ENCODE measurements at regions not wholly inside any gene's neighbourhood (a gene's known extent, or its start where the extent isn't known, plus 50 kb on each side); places are given as distances from the start of the nearest gene placed in this dataset.
A peak's percentile ranks its signal among the peaks of the same experiment; 100 is the strongest.

DNA sequence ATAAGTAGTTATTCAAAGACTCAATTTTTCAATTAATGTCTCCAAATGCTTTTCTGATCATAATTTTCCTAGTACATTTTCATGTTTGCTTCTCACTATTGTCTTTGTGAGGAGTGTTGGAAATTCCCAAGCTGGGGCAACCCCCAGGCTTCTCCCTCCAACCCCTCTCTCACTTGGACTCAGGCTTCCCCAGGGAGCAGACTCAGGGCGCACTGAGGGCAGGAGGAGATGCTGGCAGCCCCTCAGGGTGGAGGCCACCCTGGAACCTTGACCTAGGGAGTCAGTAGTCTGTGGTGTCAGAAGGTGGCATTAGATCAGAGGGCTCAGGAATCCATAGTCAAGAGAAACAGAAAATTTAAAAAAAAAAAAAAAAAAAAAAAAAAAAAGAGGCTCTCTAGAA, 86.5 kb upstream of the IRS2 start:
- H3K9me3 Mint-ChIP-seq (ENCODE audit: unreplicated experiment): no peaks in the 10 kb centered on the region
- H3K4me1 Mint-ChIP-seq (ENCODE audit: insufficient read depth, unreplicated experiment): peaks cover 13% of the 10 kb centered on the region
- H3K27me3 Mint-ChIP-seq (ENCODE audit: insufficient read depth, unreplicated experiment): no peaks in the 10 kb centered on the region
- ChIA-PET CTCF (no interaction called here), POLR2A (interaction anchor here (0.6 kb wide), 2 partner anchors 9 to 327 kb away, joined by 3 read pairs; no protein-coding TSS in a partner anchor)
- no peak for DNase-seq (ENCODE audit: unreplicated experiment)
- no peak for TF ChIP-seq CTCF (IDR thresholded peaks at IDR 0.05; ENCODE audit: unreplicated experiment)
- intact Hi-C loops (cut with micrococcal nuclease): no loop called here
- no peak overlapping the region for H3K27ac Mint-ChIP-seq (ENCODE audit: low read depth, unreplicated experiment)
- BruUV-seq (replicated peaks): no TSS peak
- no peak overlapping the region for H3K4me3 Mint-ChIP-seq (ENCODE audit: unreplicated experiment)
- no peaks in the 10 kb centered on the region for H3K36me3 Mint-ChIP-seq (ENCODE audit: insufficient read depth, unreplicated experiment)

GRCh38 chr13:109870696-109871370, 84.5 kb upstream of the IRS2 start:
- no peaks in the 10 kb centered on the region for H3K9me3 Mint-ChIP-seq (ENCODE audit: unreplicated experiment)
- H3K36me3 Mint-ChIP-seq (ENCODE audit: insufficient read depth, unreplicated experiment): peaks cover 7% of the 10 kb centered on the region
- H3K4me3 Mint-ChIP-seq (ENCODE audit: unreplicated experiment): no peak overlapping the region
- POLR2A ChIA-PET: interaction anchor here (1.0 to 1.6 kb wide), 3 partner anchors 9 to 19 kb away, joined by 3 to 6 read pairs (median 3); no protein-coding TSS in a partner anchor
- no peaks in the 10 kb centered on the region for H3K27me3 Mint-ChIP-seq (ENCODE audit: insufficient read depth, unreplicated experiment)
- DNase-seq (ENCODE audit: unreplicated experiment): peak; percentile 58
- CTCF ChIA-PET: interaction anchor here (1.1 to 1.7 kb wide), 2 partner anchors 10 to 236 kb away, joined by 5 read pairs; no protein-coding TSS in a partner anchor
- no peak for TF ChIP-seq CTCF (IDR thresholded peaks at IDR 0.05; ENCODE audit: unreplicated experiment)
- no peak overlapping the region for H3K27ac Mint-ChIP-seq (ENCODE audit: low read depth, unreplicated experiment)
- intact Hi-C loops (cut with micrococcal nuclease): no loop called here
- H3K4me1 Mint-ChIP-seq (ENCODE audit: insufficient read depth, unreplicated experiment): peaks cover 13% of the 10 kb centered on the region
- BruUV-seq (replicated peaks): no TSS peak

DNA sequence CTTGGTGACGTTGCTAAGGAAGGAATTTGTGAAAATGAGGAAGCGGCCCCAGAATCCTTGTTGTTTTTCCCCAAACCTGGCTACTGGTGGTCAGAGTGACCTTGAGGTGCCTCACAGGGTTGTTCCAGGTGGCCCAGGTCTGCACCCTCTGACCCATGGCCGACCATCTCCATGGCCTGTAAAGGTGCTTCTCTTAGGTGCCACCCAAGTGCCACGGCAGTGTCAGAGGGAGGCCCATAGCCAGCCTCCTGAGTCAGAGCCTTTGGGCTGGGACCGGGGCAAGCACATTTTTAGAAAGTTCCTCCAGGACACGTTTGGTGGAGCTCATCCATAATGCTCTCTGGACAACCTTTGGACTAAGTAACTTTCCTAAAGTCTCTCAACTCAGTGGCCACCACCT, 83.9 kb upstream of the IRS2 start:
- Mint-ChIP-seq H3K36me3 (ENCODE audit: insufficient read depth, unreplicated experiment) (peaks cover 7% of the 10 kb centered on the region), H3K4me1 (ENCODE audit: insufficient read depth, unreplicated experiment) (peaks cover 9% of the 10 kb centered on the region), H3K27me3 (ENCODE audit: insufficient read depth, unreplicated experiment) (no peaks in the 10 kb centered on the region), H3K9me3 (ENCODE audit: unreplicated experiment) (no peaks in the 10 kb centered on the region), H3K4me3 (ENCODE audit: unreplicated experiment) (no peak overlapping the region), H3K27ac (ENCODE audit: low read depth, unreplicated experiment) (no peak overlapping the region)
- POLR2A ChIA-PET: interaction anchor here (1.0 to 1.6 kb wide), 2 partner anchors 12 to 19 kb away, joined by 3 to 6 read pairs; no protein-coding TSS in a partner anchor
- BruUV-seq (replicated peaks): no TSS peak
- CTCF ChIA-PET: interaction anchor here (1.1 to 1.7 kb wide), 2 partner anchors 9 to 237 kb away, joined by 5 read pairs; no protein-coding TSS in a partner anchor
- no peak for TF ChIP-seq CTCF (IDR thresholded peaks at IDR 0.05; ENCODE audit: unreplicated experiment)
- no peak for DNase-seq (ENCODE audit: unreplicated experiment)
- intact Hi-C loops (cut with micrococcal nuclease): no loop called here

DNA sequence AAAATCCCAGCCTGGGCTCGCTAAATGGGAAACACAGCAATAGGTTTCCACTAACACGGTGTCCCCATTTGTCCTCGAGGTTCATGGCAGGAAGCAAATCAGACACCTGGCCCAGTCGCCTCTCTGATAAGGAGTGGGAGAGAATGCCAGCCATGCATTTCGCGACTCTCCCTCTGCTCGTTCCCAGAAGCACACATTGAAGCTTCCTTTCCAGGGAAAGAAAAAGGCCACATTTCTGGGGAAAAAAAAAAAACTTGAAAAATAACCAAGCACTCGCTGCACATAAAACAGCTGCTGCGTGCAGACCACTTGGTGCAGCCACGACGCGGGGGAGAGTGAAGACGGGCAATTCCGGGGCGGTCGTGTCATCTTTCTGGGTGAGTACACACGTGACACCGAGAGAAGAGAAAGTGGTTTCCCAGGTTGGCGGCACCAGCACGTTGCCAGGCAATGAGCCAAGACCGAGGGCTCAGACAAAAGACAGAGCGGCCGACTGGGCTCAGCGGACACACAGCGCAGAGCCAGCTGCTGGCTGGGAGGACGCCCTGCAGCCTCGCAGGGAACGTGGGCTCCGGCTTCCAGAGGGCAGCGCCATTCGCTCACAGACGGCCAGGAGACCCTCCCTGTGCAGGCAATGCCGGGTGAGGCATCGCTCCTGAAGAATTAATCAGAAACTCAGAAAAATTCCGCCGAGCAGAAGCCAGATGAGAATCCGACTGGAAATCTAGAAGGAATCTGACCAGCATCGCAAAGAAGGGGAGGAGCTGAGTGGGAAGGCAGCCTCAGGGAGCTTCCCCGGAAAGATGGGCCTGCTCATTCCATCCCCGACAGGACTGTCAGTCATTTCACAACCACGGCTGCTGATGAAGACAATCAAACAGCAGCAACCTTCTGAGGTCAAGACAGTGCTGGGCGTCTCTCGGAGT, 83.2 kb upstream of the IRS2 start:
- CTCF ChIA-PET: interaction anchor here (0.6 to 1.7 kb wide), 3 partner anchors 9 to 413 kb away, joined by 3 to 5 read pairs (median 5); no protein-coding TSS in a partner anchor
- Mint-ChIP-seq H3K9me3 (ENCODE audit: unreplicated experiment) (no peaks in the 10 kb centered on the region), H3K27me3 (ENCODE audit: insufficient read depth, unreplicated experiment) (no peaks in the 10 kb centered on the region), H3K4me1 (ENCODE audit: insufficient read depth, unreplicated experiment) (peaks cover 2% of the 10 kb centered on the region), H3K36me3 (ENCODE audit: insufficient read depth, unreplicated experiment) (peaks cover 7% of the 10 kb centered on the region), H3K4me3 (ENCODE audit: unreplicated experiment) (no peak overlapping the region), H3K27ac (ENCODE audit: low read depth, unreplicated experiment) (no peak overlapping the region)
- TF ChIP-seq CTCF (IDR thresholded peaks at IDR 0.05; ENCODE audit: unreplicated experiment): no peak
- no peak for DNase-seq (ENCODE audit: unreplicated experiment)
- intact Hi-C loops (cut with micrococcal nuclease): no loop called here
- POLR2A ChIA-PET: no interaction called here
- BruUV-seq (replicated peaks): no TSS peak

All from MCF 10A (cell line).